Fibroblast of peridontal ligament (primary cell): ENCODE measurements at regions not wholly inside any gene's neighbourhood (a gene's known extent, or its start where the extent isn't known, plus 50 kb on each side); places are given as distances from the start of the nearest gene placed in this dataset.
A peak's percentile ranks its signal among the peaks of the same experiment; 100 is the strongest.

Experiments used
- DNase-seq: peaks from one replicate; pipeline ENCODE4 v3.0.0-alpha.2; 2010; ENCODE audit errors: extremely low read depth

DNA sequence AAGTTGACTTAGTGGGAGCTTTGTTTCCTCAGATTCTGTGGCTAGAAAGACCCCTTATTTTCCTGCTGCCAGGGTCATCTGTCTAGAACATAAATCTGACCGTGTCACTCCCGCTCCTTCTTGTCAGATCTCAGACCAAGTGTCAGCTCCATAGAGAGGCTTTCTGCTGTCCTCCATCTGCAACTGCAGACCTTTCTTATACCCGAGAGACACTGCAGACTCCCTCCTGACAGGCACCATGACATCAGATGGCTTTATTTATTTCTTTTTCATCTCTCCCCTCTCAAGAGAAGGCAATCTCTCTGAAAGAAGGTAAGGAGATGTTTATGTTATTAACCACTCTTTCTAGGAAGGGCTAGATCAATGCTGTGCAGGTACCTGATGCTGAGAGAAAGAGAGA, 726.5 kb downstream of the UQCRFS1 start:
- no peak for DNase-seq

GRCh38 chr19:28485292-28485691, 727.7 kb downstream of the UQCRFS1 start:
- no peak for DNase-seq

- DNase-seq: no peak
These were observed 729.8 kb downstream of the UQCRFS1 start for GRCh38 chr19:28483197-28483596.

- no peak for DNase-seq
These were observed 730.7 kb downstream of the UQCRFS1 start for GRCh38 chr19:28482221-28482620.

DNA sequence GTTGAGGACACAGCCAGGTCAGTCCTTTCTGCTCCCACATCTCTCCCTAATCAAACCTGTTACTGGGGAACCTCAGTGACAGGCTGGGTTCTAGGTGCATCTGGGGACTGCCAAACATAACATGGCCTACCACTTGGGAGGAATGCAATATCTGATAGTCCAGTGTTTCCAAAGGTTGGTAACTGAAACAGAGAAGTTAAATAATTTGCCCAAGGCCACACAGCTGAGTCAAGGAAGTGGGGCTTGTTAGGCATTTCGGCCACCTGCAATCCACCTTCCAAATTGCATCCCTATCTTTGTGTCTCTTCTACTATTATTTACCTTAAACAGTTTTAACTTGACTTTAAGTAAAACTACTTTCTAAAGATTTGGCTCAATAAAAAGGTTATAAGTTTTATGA, 731.3 kb downstream of the UQCRFS1 start:
- no peak for DNase-seq

DNA sequence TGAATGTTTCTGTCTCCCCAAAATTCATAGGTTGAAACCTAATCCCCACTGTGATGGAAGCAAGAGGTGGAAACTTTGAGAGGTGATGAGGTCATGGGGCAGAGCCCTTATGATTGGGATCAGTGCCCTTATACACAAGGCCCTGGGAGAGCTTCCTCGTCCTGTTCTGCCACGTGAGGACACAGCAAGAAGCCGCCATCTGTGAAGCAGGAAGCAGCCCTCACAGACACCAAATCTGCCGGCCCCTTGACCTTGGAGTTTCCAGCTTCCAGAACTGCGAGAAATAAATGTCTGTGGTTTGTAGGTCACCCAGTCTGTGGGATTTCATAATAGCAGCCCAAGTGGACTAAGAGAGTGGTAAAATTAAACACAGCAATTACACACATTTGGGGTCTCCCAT, 737.4 kb downstream of the UQCRFS1 start:
- DNase-seq: no peak

GRCh38 chr19:28472843-28473242, 740.1 kb downstream of the UQCRFS1 start:
- no peak for DNase-seq

DNA sequence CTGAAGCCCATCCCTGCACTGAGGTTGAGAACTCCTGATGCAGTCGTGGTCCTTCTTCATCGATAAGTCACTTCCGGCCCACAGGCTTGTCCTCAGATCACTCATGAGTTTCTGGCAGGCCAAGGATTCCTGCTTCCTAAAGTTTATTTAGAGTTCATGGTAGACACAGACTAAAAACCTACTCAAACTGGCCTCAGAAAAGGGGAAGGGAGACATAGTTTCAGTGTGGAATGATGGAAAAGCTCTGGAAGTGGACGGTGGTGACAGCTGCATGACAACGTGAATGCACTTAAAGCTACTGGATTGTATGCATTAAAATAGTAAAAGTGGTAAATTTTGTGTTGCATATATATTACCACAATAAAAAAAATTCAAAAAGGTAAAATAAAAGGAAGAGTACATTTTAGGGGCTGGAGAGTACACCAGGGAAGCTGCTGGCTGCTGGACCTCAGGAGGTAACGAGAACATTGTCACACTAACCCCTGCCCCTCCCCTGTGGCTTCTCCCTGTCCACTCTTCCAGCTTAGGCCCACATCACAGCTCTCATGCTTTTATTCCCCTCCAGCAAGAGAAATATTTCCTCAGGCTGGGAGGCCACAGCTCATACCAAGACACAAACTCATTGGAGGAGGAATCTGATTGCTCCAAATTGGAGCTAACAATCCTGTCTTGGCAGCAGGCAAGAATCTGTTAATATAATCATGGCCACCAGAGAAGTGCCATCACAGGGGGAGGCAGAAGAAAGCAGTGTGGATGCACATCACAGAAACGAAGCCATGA, 741.0 kb downstream of the UQCRFS1 start:
- peak; percentile 12 for DNase-seq

DNA sequence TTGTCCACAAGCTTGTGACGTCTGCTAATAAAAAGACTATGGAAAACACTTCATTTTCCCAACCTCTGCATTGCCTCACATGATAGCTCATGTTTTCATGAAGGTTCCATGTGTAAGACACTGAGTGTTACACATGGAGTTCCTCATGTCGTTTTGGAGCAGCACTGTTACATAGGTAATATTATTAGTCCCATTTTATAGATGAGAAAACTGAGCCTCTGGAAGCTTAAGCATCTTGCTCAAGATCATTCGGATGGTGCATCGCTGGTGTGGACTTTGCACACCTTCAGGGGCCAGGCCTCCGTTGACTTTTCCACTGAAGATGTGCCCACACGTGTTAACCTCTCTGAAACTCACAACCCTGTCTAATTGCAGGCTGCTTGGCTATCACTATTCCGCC, 743.4 kb downstream of the UQCRFS1 start:
- DNase-seq: no peak

GRCh38 chr19:28468701-28469459, 744.1 kb downstream of the UQCRFS1 start:
- peak; percentile 30 for DNase-seq

GRCh38 chr19:28466107-28467045, 746.6 kb downstream of the UQCRFS1 start:
- DNase-seq: peak; percentile 42

DNA sequence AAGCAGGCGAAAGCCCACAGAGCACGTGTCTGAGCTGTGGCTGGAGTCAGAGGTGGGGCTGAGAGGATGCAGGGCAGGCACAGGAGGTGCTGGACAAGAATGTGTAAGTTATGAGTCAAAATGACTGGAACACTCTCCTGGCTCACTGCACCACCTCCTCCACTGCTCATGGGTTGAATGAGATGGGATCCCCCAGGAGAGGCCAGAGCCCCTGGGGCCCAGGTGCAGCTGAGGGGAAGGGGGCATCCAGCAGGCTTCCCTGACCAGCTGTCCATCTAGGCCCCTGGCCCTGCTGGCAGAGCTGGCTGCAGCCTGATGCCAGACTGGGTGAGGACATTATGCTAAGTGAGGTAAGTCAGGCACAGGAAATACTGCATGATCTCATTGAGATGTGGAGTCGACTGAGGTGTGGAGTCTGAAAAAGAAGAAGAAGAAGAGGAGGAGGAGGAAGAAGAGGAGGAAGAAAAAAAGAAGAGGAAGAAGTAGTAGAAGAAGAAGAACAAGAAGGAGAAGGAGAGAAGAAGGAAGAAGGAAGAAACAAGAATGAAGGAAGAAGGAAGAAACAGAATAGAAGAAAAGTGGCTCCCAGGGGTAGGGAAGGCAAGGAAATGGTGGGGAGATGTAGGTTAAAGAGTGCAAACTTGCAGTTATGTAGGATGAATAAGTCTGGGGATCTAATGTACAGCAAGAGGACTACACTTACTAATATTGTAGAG, 747.4 kb downstream of the UQCRFS1 start:
- no peak for DNase-seq

- DNase-seq: no peak
These were observed 749.4 kb downstream of the UQCRFS1 start for GRCh38 chr19:28463493-28464053.

DNA sequence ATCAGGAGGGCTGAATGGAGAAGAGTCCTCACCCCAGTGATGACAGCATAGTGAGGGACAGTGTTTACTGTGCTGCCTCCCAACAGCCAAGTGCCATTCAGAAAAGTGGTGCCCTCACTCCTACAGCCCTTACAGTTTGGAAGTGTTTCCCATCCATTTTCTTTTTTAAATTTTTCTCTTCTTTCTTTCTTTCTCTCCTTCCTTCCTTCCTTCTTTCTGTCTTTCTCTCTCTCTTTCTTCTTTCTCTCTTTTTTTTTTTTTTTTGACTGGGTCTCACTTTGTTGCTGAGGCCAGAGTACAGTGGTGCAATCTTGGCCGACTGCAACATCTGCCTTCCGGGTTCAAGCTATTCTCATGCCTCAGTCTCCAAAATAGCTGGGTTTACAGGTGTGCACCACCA, 755.3 kb downstream of the UQCRFS1 start:
- no peak for DNase-seq

- no peak for DNase-seq
These were observed 756.1 kb downstream of the UQCRFS1 start for GRCh38 chr19:28456708-28457320.

- DNase-seq: no peak
These were observed 756.7 kb downstream of the UQCRFS1 start for GRCh38 chr19:28456252-28456651.

- no peak for DNase-seq
These were observed 758.9 kb downstream of the UQCRFS1 start for GRCh38 chr19:28454083-28454482.

- DNase-seq: no peak
These were observed 759.5 kb downstream of the UQCRFS1 start for GRCh38 chr19:28453420-28453819.

GRCh38 chr19:28449803-28450202, 763.1 kb downstream of the UQCRFS1 start:
- DNase-seq: no peak

DNA sequence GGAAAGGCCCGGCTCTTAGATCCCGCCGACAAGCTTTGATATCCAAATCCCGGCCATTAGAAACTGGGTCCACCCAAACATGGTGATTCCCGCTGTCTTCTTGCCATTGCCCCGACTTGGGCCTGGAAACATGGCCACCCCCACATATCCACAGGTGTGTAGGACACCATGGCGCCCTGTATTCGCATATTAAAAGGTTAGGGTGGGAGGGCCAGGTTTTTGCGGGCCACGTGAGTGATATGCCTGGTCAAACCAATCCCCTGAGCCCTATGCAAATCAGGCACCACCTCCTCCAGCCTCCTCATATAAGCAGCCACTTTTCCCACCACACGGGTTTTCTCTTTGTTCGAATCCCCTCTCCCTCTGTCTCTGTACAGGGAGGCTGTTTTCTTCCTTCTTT, 766.4 kb downstream of the UQCRFS1 start:
- no peak for DNase-seq

DNA sequence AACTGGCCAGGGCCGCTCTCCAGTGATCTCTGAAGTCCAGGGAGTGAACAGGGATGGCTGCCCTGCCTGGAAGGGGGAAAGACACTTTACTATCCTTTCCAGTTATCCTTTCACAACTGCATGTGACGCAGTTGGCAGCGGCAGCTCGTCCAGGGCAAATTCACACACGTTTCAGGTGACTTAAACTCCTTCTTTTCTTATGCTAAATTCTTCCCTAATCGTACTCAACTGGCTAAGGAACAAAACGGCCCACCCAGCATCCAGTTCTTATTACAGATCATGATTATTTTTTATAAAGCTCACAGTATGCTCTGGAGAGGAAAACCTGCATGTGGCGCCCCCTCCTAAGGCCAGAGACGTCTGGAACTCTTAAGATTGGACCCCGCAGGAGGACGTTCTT, 767.1 kb downstream of the UQCRFS1 start:
- DNase-seq: no peak
